Occipital lobe (tissue), 1 donor: ENCODE measurements at regions not wholly inside any gene's neighbourhood (a gene's known extent, or its start where the extent isn't known, plus 50 kb on each side); places are given as distances from the start of the nearest gene placed in this dataset.

Experiments used
- DNase-seq: peaks from one replicate; lab custom pipeline; 2025; lab: John Stamatoyannopoulos, UW

DNA sequence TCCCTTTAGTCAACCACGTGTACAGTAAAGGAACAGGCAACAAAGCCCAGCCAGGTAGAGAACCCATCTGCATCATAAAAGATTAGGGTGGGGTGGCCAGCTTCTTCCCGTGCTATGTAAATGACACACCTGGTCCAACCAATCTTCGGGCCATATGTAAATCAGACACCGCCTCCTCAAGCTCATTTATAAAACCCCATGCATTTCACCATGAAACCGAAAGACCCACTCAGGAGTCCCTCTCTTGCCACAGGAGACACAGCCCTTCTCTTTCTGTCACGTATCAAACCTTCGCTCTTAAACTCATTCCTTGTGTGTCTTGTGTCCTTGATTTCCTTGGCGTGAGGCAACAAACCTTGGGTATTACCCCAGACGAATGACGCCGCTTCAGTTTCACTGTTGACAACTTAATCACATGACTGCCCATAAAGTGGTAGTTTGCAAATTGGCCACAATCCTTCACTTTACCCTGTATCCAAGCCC is 59.8 kb upstream of the TBPL2 start:
- no peak for DNase-seq

DNA sequence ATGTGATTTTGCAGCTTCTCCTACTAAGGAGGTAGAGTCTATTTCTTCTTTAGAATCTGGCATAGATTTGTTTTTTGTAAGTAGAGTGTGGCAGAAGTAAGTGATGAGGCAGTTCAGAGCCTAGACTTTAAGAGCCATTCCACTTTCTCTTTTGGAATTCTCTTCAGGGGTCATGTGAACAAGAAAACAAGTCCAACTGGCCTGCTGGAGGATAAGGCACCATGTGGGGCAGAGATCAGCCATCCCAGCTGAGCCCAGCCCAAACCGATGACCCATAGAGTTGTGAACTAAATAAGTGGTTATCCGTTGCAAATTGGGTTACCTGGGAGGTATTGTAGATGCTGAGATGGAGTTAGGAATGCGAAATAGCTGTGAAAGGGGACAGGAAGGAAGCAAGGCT is 60.3 kb upstream of the TBPL2 start:
- DNase-seq = no peak

DNA sequence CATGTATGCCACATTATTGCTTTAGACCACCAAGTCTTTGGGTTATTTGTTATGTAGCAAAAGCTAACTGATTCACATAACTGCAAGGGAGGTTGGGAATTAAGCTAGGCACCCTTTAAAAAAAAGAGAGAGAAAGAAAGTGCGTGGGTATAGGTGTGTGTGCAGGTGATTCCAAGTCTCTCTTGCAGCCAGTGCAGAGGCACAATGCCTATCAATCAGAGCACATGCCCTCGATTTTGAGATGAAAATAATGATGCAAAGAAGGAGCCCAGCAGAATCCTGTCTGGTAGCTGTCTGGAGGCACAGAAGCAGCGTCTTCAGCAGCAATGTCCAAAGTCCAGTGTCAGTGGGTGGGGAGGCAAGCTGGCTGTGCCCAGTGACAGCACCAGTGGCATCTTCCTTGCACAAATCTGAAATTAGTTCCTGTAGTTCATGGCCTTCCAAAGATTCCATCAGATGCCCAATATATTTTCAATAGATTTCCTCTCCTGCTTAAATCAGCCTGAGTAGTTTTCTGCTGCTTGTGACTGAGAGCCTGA is 62.4 kb upstream of the TBPL2 start:
- no peak for DNase-seq

DNA sequence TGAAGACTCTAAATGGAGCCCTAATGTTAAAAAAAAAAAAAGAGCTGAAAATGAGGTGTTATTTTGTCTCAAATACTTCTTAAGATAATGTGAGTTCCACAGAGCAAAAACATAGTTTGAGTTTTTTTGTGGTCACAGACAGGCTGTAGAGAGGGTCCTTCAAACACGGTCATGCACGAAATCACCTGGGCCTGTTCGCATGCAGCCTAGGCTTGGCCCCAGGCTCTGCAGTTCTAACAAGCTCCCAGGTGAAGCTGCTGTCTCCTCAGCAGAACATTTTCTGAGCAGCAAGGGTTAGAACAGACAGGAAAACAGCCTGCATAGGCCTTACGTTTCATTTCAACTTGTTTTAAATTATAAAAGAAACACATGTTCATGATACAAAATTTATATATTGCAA is 65.4 kb upstream of the TBPL2 start:
- no peak for DNase-seq

DNA sequence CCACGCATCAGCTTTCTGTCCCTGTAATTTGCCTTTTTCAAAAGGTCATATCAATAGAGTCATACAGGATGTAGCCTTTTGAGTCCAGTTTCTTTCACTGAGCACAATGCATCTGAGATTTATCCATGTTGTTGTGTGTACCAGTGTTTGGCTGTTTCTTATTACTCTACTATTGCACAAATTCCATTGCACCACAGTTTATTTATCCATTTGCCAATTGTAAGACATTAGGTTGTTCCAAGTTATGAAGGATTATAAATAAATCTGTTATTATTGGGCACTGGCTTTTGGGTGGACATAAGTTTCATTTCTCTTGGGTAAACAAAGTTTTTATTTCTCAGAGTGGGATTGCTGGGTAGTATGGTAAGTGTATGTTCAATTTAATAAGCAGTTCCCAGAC is 68.3 kb upstream of the TBPL2 start:
- no peak for DNase-seq

DNA sequence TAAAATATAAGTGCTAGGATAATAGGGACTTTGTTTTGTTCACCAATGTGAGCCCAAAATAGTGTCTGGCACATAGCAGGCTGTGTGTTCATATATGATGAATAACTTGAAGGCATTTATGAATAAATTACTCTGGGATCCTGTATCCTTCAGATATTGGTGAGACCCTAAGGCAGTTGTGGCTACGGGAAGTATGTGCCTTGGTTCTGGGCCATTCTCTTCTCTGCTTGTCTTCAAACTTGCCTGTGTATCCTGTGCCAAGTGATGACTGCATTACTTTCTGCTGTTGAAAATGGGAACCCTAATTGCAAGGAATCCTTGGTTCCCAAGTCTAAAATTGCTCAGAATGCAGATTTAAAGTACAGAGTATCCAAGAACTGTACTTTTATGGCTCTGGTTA is 67.6 kb upstream of the KTN1 start:
- no peak for DNase-seq

DNA sequence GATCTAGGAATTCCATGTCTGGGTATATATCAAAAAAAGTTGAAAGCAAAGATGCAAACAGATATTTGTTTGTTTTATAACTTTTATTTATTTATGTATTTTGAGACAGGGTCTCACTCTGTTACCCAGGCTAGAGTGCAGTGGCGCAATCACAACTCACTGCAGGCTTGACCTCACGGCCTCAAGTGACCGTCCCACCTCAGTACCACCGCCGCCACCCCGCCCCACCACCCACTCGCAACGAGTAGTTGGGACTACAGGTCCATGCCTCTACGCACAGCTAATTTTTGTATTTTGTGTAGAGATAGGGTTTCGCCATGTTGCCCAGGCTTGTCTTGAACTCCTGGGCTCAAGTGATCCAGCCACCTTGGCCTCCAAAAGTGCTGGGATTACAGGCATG is 66.5 kb upstream of the KTN1 start:
- no peak for DNase-seq

DNA sequence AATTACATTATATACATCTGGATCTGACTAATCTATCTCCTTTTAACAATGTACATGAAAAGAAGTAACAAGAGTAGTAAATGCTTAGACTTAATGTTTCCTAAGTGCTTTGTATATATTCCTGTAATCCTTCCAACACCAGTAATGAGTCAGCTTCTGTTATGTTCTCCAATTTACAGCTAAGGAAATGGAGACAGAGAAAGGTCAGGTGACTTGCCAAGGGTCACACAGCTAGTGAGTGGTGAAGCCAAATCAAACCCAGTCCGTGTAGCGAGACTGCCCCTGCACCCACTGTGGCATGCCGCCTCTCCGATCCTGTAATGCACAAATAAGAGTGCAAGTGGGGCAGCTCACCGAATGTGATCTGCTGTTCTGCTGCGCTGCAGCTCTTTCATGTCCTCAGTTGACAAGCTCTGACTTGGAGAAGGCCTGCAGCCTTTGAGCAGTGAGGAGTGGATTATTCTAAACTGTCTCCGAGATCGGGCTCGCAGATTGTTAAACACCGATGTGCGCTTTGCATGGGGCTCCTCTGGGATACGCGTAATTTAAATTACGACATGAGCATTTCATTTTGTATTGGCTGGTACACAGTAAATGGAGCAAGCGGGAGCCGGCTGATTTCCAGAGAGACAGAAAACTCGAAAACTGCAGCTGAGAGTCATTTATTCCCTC is 65.1 kb upstream of the KTN1 start:
- peak; percentile 8 for DNase-seq

DNA sequence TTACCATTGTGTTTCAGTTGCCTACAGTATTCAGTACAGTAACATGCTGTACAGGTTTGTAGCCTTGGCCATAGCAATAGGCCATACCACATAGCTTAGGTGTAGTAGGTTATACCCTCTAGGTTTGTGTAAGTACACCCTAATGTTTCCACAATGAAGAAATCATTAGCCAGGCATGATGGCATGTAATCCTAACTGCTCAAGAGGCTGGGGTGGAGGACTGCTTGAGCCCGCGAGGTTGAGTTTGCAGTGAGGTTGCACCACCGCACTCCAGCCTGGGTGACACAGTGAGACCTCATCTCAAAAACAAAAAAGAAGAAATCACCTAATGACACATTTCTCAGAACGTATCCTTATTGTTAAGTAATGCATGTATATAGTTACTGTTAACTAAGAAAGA is 63.2 kb upstream of the KTN1 start:
- DNase-seq = no peak

DNA sequence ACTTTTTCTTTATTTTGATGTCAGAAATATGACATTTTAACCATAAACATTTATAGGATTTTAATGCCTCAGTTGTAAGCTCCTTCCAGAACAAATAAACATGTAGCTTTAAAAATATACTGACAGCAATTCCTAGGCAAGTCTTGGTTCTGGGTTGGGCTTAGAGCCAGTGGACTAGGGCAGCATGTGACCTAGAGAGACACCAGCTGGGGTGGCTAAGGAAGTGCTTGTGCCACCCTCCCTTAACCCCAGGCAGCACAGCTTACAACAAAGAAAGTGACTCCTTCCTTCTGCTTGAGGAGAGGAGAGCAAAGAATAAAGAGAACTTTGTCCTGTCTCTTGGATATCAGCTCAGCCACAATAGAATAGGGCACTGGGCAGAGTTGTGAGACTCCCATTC is 61.6 kb upstream of the KTN1 start:
- DNase-seq = no peak

DNA sequence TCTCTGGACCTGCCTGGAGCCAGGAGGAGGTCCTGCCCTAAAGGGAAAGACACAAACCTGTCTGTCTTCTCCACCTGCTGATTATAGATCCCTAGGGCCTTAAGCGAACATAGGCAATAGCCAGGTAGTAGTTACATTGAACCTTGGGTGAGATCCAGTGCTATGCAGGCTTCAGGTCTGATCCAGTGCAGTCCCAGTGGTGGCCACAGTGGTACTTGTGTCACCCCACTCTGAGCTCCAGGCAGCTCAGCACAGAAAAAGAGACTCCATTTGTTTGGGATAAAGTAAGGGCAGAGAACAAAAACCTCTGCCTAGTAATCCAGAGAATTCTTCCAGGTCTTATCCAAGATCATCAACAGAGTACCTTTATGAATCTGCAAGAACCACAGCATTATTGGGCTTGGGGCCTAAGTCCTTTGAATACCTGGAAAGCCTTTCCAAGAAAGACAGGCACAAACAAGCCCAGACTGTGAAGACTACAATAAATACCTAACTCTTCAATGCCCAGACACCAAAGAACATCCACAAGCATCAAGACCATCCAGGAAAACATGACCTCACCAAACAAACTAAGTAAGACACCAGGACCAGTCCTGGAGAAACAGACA is 60.4 kb upstream of the KTN1 start:
- DNase-seq = no peak

DNA sequence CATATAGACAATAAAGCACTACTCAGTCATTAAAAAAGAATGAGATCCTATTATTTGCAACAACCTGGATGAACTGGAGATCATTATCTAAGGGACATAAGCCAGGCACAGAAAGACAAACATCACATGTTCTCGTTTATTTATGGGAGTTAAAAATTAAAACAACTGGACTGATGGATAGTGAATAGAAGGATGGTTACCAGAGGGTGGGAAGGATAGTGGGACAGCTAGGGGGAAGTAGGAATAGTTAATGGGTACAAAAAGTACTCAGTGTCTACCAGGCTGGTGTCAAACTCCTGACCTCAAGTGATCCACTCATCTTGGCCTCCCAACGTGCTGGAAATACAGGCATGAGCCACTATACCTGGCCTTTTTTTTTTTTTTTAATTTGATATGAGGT is 56.7 kb upstream of the KTN1 start:
- no peak for DNase-seq
